ENCODE measurements at regions not wholly inside any gene's neighbourhood (a gene's known extent, or its start where the extent isn't known, plus 50 kb on each side); places are given as distances from the start of the nearest gene placed in this dataset.

GRCh38 chr9:88033359-88033702 is 59.0 kb upstream of the CDK20 start:
- no peak for DNase-seq

- no peak for DNase-seq
Observed at GRCh38 chr9:88028338-88028737, 54.0 kb upstream of the CDK20 start.

GRCh38 chr9:88026118-88026479 is 51.8 kb upstream of the CDK20 start:
- DNase-seq = no peak

DNA sequence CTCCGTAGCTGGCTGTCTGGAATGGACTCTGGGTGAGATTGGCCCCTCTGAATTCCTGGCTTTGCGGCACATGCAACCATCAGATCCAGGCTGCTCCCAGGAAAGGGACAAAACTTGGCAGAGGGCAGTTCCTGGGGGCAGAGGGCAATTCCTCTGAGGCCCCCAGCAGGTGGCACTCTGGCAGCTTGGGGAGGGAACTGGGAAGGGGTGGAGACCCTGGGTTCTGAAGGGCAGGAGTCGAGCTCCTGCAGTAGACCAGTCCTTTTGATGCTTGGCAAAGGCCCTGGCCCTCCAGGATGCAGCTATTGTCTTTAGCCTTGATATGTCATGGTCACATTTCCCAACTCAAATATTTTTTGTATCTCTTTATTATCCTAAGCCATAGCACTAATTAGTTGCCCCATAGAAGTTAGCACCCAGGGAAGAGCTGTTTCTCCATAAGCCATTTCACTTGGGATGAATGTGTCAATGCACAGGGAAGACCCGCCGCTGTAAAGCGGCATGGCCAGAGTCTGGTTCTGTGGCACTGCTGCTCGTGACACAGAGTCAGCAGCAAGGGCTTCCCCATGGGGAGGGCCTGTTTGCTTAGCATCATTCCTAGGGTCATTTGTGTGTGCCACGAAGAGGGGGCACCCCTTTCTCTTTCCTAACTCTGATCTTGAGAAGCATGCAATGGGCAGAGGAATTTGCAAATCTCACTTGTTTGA is 51.2 kb upstream of the CDK20 start:
- no peak for DNase-seq

GRCh38 chr9:88024896-88025295 is 50.6 kb upstream of the CDK20 start:
- no peak for DNase-seq
